GM21381 (cell line): ENCODE measurements at regions not wholly inside any gene's neighbourhood (a gene's known extent, or its start where the extent isn't known, plus 50 kb on each side); places are given as distances from the start of the nearest gene placed in this dataset.

Experiments used
- ATAC-seq: cut with Tn5 transposase; IDR thresholded peaks from one replicate; pipeline ENCODE4 v1.9.1; 2021; ENCODE audit warnings: mild to moderate bottlenecking, moderate library complexity; ENCODE audit not compliant: unreplicated experiment

DNA sequence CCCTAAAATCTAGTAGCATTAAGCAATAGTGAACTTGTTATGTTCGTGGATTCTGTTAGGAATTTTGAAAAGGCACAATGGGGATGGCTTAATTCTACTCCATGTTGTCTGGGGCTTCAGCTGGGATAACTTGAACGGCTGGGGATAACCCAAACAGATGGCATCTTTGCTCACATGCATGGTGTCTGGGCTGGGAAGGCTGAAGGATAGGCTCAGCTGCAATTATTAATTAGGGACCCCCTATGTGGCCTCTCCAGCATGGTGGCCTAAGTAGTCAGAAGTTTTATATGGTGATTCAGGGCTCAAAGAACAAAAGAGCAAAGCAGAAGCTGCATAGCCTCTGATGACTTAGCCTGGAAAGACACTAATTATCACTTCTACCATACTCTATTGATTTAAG lies 551.1 kb downstream of the PSAT1 start:
- ATAC-seq: no peak

DNA sequence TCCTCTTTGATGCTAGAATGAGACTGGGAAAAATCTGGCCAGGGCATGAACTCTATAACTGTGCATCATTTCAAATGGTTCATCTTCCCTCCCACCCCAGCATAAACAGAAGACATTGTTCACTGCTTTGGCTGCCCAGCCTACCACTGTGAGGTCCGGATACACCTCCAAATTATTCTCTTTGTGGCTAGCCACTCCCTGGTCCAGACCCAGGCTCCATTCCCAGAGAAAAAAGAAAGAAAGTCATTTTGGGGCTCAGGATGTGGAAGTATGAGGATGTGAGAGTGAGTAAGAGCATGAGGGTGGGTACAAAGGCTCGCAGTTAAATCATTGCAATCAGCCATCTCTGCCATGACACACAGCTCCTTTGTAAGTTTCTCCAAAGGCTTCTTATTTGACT lies 559.2 kb downstream of the PSAT1 start:
- ATAC-seq: no peak

DNA sequence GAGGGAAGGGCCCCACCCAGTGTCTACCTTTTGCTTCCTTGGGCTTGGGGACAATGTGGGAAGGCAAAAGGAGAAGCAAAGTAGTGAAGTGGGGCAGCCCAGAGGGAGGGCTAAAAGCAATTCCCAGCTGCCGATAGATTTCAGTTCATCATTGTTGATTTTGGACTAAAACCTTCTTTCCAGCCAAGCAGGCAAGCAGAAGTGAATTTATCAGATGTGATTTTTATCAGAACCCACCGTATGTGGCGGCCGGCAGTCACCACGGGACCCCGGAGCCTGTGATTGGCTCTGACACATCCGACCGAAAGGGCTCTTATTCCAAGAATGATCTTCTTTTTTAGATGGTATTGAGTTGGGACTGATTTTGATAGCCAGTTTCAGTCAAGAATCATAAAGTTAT lies 559.9 kb downstream of the PSAT1 start:
- ATAC-seq: no peak

DNA sequence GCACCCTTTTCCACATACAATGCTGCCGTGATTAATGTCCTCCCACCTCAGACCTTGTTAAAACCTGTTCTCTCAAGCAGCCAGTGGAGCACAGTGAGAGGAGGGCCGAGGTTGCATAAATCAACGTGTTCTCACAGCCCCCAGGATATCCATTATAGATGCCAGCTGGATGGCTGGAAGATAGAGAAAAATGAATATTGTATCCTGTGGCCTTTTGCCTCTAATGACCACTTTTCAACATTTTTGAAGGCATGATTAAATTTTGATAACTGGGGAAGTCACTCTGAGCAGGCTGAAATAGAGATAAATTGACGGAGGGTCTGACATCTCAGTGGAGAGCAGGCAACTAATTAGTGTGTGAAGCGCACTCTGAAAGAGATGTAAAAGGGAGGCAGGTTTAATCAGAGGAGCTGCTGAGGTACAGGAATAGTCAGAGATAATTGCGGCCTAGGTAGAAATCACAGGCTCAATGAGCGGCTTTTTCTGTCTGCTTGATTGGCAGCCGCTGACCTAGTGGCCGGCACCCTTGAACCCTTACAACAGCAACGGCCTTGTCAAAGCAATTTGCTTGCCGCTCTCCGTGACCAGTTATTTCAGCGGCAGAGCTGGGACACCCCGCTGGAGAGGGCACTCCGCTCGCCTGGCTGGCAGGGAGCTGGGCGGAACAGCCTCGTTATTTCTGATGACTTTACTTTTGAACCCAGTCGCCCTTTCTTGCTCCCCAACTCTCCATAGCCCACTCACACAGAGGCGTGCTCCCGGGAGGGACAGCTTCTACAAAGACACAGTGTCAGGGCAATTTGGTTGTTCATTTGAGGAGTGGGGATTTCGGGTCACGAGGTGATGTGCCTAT lies 560.7 kb downstream of the PSAT1 start:
- ATAC-seq: no peak

DNA sequence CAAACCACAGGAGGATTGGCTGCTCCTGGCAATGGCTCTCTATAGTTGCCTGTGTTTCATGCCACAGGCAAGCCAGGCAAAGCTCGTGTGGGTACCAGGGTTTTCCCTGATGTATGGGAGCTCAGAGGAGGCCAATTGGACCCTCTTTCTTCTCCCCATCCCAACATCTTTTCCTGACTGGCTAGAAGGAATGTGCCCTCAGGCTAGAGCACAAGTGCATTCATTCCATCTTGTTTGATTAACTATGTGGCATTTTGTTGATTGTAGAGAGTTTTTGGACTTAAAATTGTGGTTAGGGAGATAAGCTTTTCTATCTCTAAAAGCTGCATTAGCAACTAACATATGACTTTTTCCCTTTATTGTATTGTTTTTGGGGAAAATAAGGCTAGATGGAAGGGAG lies 561.3 kb downstream of the PSAT1 start:
- ATAC-seq: no peak

DNA sequence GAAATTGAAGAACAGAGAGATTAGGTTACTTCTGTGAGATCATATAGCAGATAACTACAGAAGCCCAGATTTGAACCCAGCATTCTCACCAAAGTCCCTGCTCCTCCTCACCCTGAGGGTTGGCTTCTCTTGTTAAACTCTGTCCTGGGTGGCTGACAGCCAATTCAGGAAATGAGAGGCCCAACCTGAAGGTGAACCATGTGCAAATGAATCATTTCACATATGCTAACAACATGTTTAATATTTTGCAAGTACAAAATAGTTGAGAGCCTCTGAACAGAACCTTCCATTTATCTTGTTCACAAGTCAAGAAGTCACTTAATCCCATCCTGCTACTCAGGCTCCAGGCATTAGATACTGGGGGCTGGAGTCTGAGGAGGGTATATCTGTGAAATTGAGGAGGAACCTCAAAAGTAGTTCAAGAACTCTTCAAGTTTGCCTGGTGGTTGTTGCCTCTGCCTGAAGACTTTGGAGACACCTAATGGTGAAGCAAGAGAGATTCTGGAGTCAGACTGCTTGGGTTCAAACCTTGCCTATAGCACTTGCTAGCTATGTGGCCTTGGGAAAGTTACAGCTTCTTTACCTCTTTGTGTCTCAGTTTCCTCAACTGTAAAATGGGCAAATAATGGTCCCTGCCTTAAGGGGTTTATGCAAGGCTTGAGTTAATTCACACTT lies 564.0 kb downstream of the PSAT1 start:
- no peak for ATAC-seq

DNA sequence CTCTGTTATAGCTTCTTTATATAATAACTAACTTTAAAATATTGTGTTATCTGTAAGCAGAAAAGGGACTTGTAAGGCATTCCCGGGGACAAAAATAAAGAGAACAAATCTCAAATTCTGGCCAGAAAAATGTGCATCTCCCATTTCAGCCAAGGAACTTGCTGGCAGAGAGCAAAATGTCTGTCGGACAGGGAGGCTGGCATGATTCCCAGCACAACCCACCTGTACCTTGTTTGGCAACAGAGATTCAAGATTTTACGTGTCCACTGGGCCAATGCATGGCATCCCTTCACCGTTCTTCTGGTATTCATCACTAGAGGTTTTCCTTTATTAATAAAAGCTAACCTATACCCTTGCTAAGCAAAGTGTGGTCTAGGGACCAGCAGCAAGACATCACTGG lies 566.6 kb downstream of the PSAT1 start:
- no peak for ATAC-seq

DNA sequence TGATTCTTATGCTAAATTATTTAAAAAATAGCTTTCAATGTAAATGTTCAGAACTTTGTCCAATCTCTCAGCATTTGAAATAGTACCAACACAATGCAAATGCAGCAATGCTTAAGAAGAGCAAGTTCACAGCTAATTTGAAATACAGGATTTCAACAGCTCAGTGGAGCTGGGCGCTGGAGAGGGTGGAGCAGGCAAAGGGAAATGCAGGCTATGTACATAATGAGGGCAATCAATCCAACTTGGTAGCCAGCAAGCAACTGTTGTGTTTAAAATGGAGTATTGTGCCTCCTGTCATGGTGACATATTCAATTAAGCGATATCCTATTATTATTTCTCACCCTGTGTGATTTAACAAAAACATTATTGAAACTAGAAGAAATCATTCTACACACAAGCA lies 568.8 kb downstream of the PSAT1 start:
- no peak for ATAC-seq

DNA sequence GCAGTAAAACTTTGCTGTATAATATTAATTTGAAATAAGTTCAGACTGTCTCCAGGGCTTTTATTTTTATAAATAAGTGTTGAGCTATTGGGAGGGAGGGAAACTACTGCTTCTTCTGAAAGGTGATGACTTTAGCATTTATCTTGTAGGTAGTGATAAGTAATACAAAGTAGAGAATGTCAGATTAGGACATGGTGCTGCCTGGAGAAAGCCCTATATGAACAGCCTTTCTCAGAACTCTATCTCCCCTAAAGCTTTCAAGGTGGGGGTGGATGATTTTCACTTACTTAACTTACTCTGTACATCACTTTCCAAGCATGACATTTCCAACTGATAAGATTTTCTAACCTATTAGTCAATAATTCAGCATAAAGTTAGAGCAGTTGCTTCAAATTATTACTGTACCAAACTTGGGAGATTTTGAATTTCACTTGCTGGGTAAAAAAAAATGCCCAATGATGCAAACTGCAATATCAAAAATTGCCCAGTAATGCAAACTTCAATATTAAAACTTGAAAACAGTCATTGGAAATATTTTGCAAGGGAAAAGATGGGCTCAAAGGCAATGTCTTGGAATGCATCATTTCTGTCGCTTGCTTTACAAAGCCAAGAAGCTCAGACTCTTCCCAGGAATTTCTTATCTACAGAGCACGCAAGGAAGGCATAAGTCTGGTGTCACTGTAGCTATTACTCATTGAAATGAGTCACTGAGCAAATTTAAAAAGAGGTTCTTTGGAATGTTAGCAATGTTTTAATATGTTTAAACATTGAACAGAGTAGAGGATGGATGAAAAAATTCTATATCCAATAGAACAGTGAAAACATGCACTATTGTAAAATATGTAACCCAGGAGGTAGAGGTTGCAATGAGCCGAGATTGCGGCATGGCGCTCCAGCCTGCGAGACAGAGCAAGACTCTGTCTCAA lies 569.5 kb downstream of the PSAT1 start:
- no peak for ATAC-seq

DNA sequence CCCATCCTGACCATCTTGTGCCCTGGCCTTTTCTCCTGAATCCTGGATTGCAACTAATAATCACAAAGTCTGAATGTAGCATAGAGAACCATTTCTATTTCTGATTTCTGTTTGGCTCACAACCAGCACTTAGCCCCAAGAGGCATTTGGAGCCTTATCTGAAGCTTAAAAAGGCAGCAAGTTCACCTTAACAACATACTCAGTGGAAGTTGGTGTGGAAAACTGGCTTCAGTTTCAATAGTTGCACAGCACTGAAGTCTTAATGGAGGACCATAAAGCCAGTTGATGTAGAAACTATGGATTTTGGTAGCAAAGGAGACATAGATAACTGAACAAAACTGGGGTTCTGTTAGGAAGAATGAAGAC lies 574.1 kb downstream of the PSAT1 start:
- no peak for ATAC-seq

DNA sequence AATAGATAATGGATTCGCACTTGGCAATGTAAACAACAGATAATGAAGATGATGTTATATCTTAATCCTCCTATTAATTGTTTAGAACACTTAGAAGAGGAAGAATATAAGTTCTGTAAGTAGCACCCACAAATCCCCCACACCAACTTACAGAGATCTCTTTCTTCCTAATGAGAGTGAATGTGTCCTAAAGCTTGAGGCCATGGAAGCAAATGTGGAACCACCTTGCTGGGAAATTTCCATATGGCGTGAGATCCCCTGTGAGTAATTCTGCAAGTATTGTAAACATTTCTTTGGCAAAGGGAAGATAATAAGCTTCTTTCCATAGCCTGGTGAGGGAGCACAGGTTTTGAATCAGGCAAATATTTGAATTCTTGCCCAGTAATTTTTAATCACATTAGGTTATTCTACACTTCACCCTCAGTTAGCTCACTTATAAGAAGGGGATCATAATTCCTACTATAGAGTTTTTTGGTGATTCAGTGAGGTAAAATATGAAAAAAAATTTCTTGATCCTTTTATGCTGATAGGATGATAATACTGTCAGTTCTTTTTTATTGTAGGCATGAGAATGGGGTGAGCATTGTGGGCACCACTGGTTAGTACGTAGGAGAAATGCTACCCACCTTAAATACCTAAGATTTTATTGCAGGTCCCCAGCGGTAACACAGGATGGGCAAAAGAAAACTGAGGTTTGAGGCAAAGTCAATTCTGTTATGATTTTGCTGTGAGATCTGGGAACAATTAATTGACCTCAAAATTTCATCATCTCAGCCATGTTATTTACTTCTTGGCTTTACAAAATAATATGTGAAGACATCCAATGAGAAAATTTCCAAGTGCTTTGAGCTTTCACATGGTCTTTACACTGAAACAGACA lies 574.8 kb downstream of the PSAT1 start:
- ATAC-seq: no peak

DNA sequence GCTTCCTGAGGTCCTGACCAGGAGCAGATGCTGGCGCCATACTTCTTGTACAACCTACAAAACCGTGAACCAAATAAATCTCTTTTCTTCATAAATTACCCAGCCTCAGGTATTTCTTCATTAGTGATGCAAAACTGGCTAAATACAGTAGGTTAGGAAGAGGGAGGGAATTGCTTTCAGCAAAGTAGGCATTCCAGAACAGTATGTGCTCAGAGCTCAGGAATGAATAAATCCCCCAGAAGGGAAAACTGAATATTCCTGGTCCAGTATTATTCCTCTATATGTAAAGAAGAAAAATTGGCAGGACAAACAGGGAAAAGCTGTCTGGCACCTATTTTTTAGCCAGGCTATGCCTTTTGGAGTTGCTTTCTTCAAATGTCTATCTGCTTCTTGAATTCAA lies 577.1 kb downstream of the PSAT1 start:
- ATAC-seq: no peak

DNA sequence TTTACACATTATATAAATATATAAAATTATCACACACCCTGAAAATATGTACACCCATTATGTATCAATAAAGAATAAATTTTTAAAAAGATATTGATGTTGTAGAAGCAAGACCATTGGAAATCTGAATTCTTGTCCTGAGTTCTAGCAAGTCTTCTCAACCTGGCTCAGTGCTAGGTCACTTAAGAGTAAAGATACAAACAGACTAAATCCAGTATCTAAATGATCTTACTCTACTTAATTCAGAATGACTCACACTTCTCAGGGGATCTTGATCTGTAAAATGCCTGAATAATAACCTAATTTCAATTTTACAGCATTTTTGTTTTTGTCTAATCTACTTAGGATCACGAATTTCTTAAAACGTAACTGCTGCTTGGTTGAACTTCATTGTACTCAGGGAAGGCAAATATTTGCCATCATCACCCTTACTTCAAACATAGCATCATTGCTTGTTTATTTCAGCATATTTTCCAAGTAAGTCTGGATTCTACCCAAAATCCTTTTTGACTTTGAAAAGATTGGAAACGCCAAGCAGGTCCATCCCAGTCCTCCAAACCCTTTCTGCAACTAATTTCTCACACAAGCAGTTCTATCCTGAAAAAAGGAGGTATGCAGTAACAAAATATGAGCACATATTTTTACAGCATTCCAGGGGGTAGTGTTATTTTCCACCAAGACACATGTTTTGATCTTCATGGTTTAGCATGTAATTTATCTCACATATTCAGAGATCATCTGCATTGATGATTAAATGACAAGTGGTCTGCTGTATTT lies 582.6 kb downstream of the PSAT1 start:
- no peak for ATAC-seq

DNA sequence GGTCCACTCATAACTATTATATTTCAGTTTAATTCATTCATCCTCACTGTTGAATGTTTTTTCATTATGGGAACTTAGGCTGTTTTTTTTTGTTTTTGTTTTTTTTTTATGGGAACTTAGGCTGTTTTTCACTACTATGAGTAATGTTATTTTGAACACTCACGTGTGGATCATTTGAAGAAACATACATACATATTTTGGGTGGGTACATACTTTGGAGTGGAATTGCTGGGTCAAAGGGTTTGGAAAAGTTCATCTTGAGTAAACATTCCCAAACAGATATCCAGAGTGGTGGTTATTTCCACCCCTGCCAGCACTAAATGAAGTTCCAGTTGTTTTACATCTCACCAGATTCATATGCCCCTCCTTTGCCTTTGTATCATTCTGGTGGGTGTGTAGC lies 584.4 kb downstream of the PSAT1 start:
- ATAC-seq: no peak

DNA sequence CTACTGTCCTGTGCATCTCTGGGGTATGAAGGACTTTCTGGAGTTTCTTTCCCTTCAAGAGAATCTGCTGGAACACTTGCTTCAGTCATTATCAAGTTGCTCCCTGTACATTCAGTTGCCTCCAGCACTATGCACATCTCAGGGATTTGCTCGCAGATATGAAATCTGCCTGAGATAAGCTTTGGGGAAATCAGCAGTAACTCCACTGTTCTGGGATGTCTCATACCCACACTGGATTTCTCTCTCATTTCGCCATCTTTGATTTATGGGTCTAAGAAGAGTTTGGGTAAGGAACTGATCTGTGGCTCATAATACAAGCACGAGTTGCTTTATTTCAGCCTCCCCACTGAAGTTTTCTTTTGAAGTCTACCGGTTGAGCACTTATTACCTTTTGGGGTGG lies 585.6 kb downstream of the PSAT1 start:
- ATAC-seq: no peak

DNA sequence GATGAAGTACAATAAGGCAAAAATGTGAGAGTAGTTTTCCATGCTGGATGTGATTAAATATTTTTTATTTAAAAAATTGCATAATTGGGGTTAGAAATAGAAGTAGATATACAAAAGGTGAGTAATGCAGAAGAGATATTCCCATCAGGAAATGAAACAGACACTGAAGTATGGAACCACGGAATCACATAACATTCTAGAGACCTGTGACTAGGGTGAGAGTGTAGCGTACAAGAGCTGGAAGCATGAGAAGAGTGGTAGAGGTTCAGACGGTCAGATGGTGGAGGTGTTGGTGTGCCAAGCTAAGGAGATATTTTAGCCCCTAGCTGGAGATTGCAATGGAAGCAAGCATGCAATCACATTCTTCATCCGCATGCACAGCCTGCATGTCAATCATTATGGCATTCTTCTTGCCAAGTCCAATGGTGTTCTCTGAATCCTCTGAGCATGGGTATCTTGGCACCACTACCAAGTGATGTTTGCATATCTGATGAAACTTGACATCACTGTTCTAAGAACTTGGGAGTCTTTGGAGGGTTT lies 587.8 kb downstream of the PSAT1 start:
- ATAC-seq: no peak

DNA sequence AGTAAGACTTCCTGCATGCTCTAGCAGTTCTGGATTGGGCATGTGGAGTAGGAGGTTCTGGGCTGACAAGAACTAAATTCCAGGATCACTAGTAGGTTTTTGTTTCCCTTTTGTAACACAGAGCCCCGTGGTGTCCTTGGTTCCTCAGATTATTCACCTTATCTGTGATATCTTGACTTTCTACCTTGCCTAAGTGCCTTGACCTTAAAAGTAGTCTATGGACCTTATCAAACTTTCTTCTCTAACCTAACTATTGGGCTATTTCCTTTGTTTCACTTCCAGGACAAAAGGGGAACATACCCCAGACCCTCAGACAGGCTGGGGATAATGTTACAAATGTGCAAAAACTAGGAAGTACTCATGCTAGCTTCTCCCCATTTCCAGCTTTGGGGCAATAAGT lies 595.3 kb downstream of the PSAT1 start:
- no peak for ATAC-seq

DNA sequence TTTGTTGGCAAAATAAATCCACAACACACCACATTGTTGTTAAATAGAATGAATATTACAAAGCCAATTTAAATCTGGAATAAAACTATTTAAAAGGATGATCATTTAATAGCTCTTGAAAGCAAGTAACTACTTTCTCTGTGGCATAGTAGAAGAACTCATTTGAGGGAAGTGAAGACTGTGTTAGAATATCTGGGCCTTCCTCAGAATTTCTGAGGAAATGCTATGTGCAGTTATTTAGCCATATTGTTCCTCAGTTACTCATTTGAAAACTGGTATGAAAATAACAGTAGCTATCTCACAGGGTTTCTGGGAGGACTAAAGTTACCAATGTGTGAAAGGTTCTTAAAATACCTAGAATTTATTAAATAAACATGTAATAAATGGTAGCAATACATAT lies 595.8 kb downstream of the PSAT1 start:
- no peak for ATAC-seq

DNA sequence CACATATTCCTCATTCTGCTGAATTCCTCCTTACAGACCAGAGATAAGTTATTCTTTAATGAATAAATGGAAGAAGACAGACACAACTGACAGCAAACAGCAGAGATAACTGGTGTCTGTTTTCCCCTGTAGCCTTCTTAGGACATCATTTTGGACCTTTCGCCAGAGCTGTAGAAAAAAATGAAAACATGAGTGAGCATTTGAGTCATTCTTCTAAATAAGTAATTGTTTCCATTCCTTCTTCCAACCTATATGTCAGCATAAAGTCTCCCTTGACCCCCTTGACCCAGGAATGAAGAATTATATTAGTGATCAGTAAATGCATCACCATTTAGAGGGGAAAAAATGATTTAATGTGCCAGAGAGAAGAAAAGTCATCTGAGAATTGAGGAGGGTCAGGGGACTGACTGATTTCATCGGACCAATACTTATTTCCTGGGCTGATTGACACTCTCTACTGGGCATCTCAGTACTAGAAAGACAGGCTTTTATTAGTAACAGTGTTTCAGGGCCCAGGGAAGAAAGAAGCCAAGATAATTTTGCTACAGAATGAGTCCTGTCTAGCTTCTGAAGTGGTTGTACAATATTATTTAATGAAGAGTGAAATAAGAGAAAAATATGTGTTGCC lies 597.0 kb downstream of the PSAT1 start:
- no peak for ATAC-seq
